BE2C (cell line): ENCODE measurements at regions not wholly inside any gene's neighbourhood (a gene's known extent, or its start where the extent isn't known, plus 50 kb on each side); places are given as distances from the start of the nearest gene placed in this dataset.

Experiments used
- DNase-seq: peaks from one replicate; pipeline ENCODE4 v3.0.0-alpha.2; 2020
- H3K27me3 ChIP-seq: fragments of 250-450 bp; sonication (Bioruptor Pico); 2 replicates; pipeline ENCODE4 v1.5.1; 2020; ENCODE audit warnings: mild to moderate bottlenecking
- H3K36me3 ChIP-seq: fragments of 250-450 bp; sonication (Bioruptor Pico); 2 replicates; pipeline ENCODE4 v1.5.1; 2020; ENCODE audit warnings: mild to moderate bottlenecking
- H3K4me1 ChIP-seq: fragments of 250-450 bp; sonication (Bioruptor Pico); 2 replicates; pipeline ENCODE4 v1.5.1; 2020
- H3K4me3 ChIP-seq: 2 replicates; pipeline ENCODE4 v1.5.1; 2011; ENCODE audit warnings: low read depth, low read length
- H3K9me3 ChIP-seq: fragments of 250-450 bp; sonication (Bioruptor Pico); 2 replicates; pipeline ENCODE4 v1.5.1; 2020
- TF ChIP-seq, protein P1 (sequence below): IDR thresholded peaks from 2 replicates; pipeline ENCODE4 v1.5.1; 2012; ENCODE audit warnings: mild to moderate bottlenecking, low read depth, low read length

- Histone ChIP-seq H3K9me3 (no peaks in the 10 kb centered on the region), H3K36me3 (no peaks in the 10 kb centered on the region), H3K27me3 (no peaks in the 10 kb centered on the region), H3K4me3 (no peak overlapping the region), H3K4me1 (no peaks in the 10 kb centered on the region)
- TF ChIP-seq, protein P1, sequence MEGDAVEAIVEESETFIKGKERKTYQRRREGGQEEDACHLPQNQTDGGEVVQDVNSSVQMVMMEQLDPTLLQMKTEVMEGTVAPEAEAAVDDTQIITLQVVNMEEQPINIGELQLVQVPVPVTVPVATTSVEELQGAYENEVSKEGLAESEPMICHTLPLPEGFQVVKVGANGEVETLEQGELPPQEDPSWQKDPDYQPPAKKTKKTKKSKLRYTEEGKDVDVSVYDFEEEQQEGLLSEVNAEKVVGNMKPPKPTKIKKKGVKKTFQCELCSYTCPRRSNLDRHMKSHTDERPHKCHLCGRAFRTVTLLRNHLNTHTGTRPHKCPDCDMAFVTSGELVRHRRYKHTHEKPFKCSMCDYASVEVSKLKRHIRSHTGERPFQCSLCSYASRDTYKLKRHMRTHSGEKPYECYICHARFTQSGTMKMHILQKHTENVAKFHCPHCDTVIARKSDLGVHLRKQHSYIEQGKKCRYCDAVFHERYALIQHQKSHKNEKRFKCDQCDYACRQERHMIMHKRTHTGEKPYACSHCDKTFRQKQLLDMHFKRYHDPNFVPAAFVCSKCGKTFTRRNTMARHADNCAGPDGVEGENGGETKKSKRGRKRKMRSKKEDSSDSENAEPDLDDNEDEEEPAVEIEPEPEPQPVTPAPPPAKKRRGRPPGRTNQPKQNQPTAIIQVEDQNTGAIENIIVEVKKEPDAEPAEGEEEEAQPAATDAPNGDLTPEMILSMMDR = no peak
- no peak for DNase-seq
Measured at GRCh38 chr2:104734937-104735586, 118.9 kb upstream of the POU3F3 start.

GRCh38 chr2:104736026-104736425 is 117.9 kb upstream of the POU3F3 start:
- Histone ChIP-seq H3K4me1 (no peaks in the 10 kb centered on the region), H3K27me3 (no peaks in the 10 kb centered on the region), H3K36me3 (no peaks in the 10 kb centered on the region), H3K4me3 (no peak overlapping the region), H3K9me3 (no peaks in the 10 kb centered on the region)
- no peak for DNase-seq
- TF ChIP-seq, protein P1 = no peak

DNA sequence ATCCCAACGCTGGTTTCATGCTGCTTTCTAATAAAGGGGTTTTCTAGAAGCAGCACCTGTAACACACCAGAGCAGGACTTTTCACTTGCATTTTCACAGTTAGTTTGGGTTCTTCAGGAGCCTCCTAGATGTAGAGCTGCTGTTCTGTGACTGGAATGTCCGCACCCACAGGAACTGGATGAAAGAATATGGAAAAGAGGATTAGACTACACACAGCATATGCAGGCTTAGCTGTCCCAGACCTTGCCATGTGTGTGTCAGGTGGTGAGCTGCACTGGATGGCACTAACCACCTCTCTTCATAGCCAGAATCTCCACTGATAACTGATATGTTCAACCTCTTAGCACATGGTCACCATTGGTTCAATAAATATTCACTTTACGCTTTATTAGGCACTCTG is 112.1 kb upstream of the POU3F3 start:
- no peaks in the 10 kb centered on the region for H3K36me3 ChIP-seq
- no peaks in the 10 kb centered on the region for H3K9me3 ChIP-seq
- TF ChIP-seq, protein P1 = no peak
- no peaks in the 10 kb centered on the region for H3K4me1 ChIP-seq
- no peak for DNase-seq
- no peaks in the 10 kb centered on the region for H3K27me3 ChIP-seq
- no peak overlapping the region for H3K4me3 ChIP-seq

GRCh38 chr2:104744537-104744936 is 109.4 kb upstream of the POU3F3 start:
- TF ChIP-seq, protein P1 = no peak
- no peaks in the 10 kb centered on the region for H3K36me3 ChIP-seq
- H3K27me3 ChIP-seq = no peaks in the 10 kb centered on the region
- no peaks in the 10 kb centered on the region for H3K9me3 ChIP-seq
- DNase-seq = no peak
- no peak overlapping the region for H3K4me3 ChIP-seq
- H3K4me1 ChIP-seq = no peaks in the 10 kb centered on the region

GRCh38 chr2:104745846-104746245 is 108.1 kb upstream of the POU3F3 start:
- Histone ChIP-seq H3K4me1 (no peaks in the 10 kb centered on the region), H3K36me3 (no peaks in the 10 kb centered on the region), H3K4me3 (no peak overlapping the region), H3K27me3 (no peaks in the 10 kb centered on the region), H3K9me3 (no peaks in the 10 kb centered on the region)
- TF ChIP-seq, protein P1 = no peak
- DNase-seq = no peak

DNA sequence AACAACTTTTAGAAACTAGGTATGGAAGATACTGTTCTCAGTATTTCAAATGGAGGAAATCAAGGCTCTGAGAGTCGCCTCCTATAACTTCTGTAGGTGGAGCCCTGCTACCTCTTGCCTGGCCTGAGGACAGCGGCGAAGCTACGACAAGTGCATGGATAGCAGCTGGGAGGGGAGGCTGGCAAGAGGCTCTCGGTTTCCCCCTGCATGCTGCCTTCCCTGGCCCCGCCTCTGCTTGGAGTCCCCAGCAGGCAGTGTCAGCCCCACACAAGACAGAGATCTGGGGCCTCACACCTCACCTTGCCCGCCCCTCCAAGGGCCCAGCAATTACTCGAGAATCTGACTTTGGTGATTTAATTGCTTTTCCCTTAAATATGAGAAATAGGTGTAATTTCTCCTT is 107.6 kb upstream of the POU3F3 start:
- Histone ChIP-seq H3K36me3 (no peaks in the 10 kb centered on the region), H3K27me3 (no peaks in the 10 kb centered on the region), H3K4me1 (no peaks in the 10 kb centered on the region), H3K4me3 (no peak overlapping the region), H3K9me3 (no peaks in the 10 kb centered on the region)
- no peak for DNase-seq
- TF ChIP-seq, protein P1 = no peak
